ENCODE measurements at regions not wholly inside any gene's neighbourhood (a gene's known extent, or its start where the extent isn't known, plus 50 kb on each side); places are given as distances from the start of the nearest gene placed in this dataset.
"Not testable (repeated sequence)": the region's sequence is repeated elsewhere in the genome, so short reads cannot be mapped to it uniquely, and the experiment has no call there.

DNA sequence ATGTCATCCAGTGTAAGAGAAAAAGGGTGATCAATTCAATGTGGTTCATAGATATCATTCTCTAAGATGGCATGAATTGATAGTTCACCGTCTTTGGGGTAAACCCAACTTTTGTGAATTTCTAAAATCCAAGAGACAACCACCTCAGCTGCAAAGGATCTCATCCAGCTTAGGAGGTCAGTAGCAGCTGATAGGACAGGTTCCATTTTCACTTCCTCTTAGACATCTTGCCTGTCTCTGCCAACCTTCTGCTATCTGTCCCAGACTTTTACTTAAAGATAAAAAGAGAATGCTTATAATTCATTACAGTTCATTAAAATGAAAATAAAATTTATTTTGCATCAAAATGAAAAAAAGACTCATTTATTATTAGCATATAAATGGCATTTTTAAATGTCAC is 468.2 kb downstream of the XYLT1 start:
- 72% methylated on average over 1 of the region's 1 CpG for WGBS
- DNase-seq (ENCODE audit: low spot score) = no peak
- no peak overlapping the region for H3K27ac ChIP-seq (ENCODE audit: low read depth in 1 of 2, low read length in 2 of 2)
- no peaks in the 10 kb centered on the region for H3K4me1 ChIP-seq (ENCODE audit: control insufficient read depth in 4 of 4, insufficient read depth in 4 of 4, low read length in 3 of 4)
- H3K36me3 ChIP-seq (ENCODE audit: control insufficient read depth in 4 of 4, insufficient read depth in 3 of 4, low read depth in 1 of 4, low read length in 3 of 4) = no peaks in the 10 kb centered on the region
- H3K9ac ChIP-seq (ENCODE audit: low read depth in 1 of 2, low read length in 2 of 2) = no peak overlapping the region
- no peaks in the 10 kb centered on the region for H3K9me3 ChIP-seq (ENCODE audit: control insufficient read depth in 4 of 4, low read length in 3 of 4)
- H3K27me3 ChIP-seq (ENCODE audit: control insufficient read depth in 4 of 4, insufficient read depth in 4 of 4, low read length in 3 of 4) = no peaks in the 10 kb centered on the region
- no peak overlapping the region for H3K4me3 ChIP-seq (ENCODE audit: low read depth in 1 of 3, low read length in 3 of 3)
- no peak for TF ChIP-seq GABPA (IDR thresholded peaks at IDR 0.05 in 1 of 2, conservative IDR thresholded peaks at IDR 0.05 in 1 of 2)
- no peak for TF ChIP-seq SP1 (IDR thresholded peaks at IDR 0.05)
- TF ChIP-seq TAF1 (conservative IDR thresholded peaks at IDR 0.05) = no peak
- no peak for TF ChIP-seq ZBTB33 (IDR thresholded peaks at IDR 0.05)
- no peak for TF ChIP-seq RXRA (IDR thresholded peaks at IDR 0.05)
- no peak for TF ChIP-seq FOXA2 (IDR thresholded peaks at IDR 0.05)
- TF ChIP-seq NR2F2 (IDR thresholded peaks at IDR 0.05) = no peak
- TF ChIP-seq, protein P1, sequence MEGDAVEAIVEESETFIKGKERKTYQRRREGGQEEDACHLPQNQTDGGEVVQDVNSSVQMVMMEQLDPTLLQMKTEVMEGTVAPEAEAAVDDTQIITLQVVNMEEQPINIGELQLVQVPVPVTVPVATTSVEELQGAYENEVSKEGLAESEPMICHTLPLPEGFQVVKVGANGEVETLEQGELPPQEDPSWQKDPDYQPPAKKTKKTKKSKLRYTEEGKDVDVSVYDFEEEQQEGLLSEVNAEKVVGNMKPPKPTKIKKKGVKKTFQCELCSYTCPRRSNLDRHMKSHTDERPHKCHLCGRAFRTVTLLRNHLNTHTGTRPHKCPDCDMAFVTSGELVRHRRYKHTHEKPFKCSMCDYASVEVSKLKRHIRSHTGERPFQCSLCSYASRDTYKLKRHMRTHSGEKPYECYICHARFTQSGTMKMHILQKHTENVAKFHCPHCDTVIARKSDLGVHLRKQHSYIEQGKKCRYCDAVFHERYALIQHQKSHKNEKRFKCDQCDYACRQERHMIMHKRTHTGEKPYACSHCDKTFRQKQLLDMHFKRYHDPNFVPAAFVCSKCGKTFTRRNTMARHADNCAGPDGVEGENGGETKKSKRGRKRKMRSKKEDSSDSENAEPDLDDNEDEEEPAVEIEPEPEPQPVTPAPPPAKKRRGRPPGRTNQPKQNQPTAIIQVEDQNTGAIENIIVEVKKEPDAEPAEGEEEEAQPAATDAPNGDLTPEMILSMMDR (IDR thresholded peaks at IDR 0.05; ENCODE audit: low read depth, low read length, missing input control) = no peak
- TF ChIP-seq FOXA1 (IDR thresholded peaks at IDR 0.05) = no peak
- TF ChIP-seq ATF3 (IDR thresholded peaks at IDR 0.05) = no peak
- TF ChIP-seq YY1 (IDR thresholded peaks at IDR 0.05) = no peak
- no peak for TF ChIP-seq HNF4G (IDR thresholded peaks at IDR 0.05)
- no peak for TF ChIP-seq MAX (IDR thresholded peaks at IDR 0.05)
- TF ChIP-seq HNF4A (conservative IDR thresholded peaks at IDR 0.05) = no peak
- no peak for TF ChIP-seq RAD21 (IDR thresholded peaks at IDR 0.05)

GRCh38 chr16:17005963-17006362 is 464.8 kb downstream of the XYLT1 start:
- not testable (repeated sequence) for H3K4me3 ChIP-seq (ENCODE audit: low read depth in 1 of 3, low read length in 3 of 3); H3K9ac ChIP-seq (ENCODE audit: low read depth in 1 of 2, low read length in 2 of 2); H3K9me3 ChIP-seq (ENCODE audit: control insufficient read depth in 4 of 4, low read length in 3 of 4); DNase-seq (ENCODE audit: low spot score); H3K27me3 ChIP-seq (ENCODE audit: control insufficient read depth in 4 of 4, insufficient read depth in 4 of 4, low read length in 3 of 4); H3K36me3 ChIP-seq (ENCODE audit: control insufficient read depth in 4 of 4, insufficient read depth in 3 of 4, low read depth in 1 of 4, low read length in 3 of 4); H3K4me1 ChIP-seq (ENCODE audit: control insufficient read depth in 4 of 4, insufficient read depth in 4 of 4, low read length in 3 of 4); H3K27ac ChIP-seq (ENCODE audit: low read depth in 1 of 2, low read length in 2 of 2)
- 79% methylated on average over 1 of the region's 1 CpG for WGBS

- TF ChIP-seq REST (IDR thresholded peaks at IDR 0.05) (no peak), FOXA1 (IDR thresholded peaks at IDR 0.05) (no peak), JUND (IDR thresholded peaks at IDR 0.05) (no peak), HNF4G (IDR thresholded peaks at IDR 0.05) (no peak), TAF1 (conservative IDR thresholded peaks at IDR 0.05) (no peak), MAX (IDR thresholded peaks at IDR 0.05) (no peak), ZBTB33 (IDR thresholded peaks at IDR 0.05) (no peak), ATF3 (IDR thresholded peaks at IDR 0.05) (no peak), GABPA (IDR thresholded peaks at IDR 0.05 in 1 of 2, conservative IDR thresholded peaks at IDR 0.05 in 1 of 2) (no peak), YY1 (IDR thresholded peaks at IDR 0.05) (no peak)
- no peak overlapping the region for H3K27ac ChIP-seq (ENCODE audit: low read depth in 1 of 2, low read length in 2 of 2)
- H3K36me3 ChIP-seq (ENCODE audit: control insufficient read depth in 4 of 4, insufficient read depth in 3 of 4, low read depth in 1 of 4, low read length in 3 of 4) = no peaks in the 10 kb centered on the region
- H3K4me1 ChIP-seq (ENCODE audit: control insufficient read depth in 4 of 4, insufficient read depth in 4 of 4, low read length in 3 of 4) = no peaks in the 10 kb centered on the region
- no peak overlapping the region for H3K4me3 ChIP-seq (ENCODE audit: low read depth in 1 of 3, low read length in 3 of 3)
- no peaks in the 10 kb centered on the region for H3K9me3 ChIP-seq (ENCODE audit: control insufficient read depth in 4 of 4, low read length in 3 of 4)
- no peak for DNase-seq (ENCODE audit: low spot score)
- no peaks in the 10 kb centered on the region for H3K27me3 ChIP-seq (ENCODE audit: control insufficient read depth in 4 of 4, insufficient read depth in 4 of 4, low read length in 3 of 4)
- no peak overlapping the region for H3K9ac ChIP-seq (ENCODE audit: low read depth in 1 of 2, low read length in 2 of 2)
These were observed 459.0 kb downstream of the XYLT1 start for GRCh38 chr16:17011712-17012111.

All from liver (tissue), 8 donors.